Bronchial epithelial cell (primary cell): ENCODE measurements at regions not wholly inside any gene's neighbourhood (a gene's known extent, or its start where the extent isn't known, plus 50 kb on each side); places are given as distances from the start of the nearest gene placed in this dataset.
"Not testable (repeated sequence)": the region's sequence is repeated elsewhere in the genome, so short reads cannot be mapped to it uniquely, and the experiment has no call there.

Experiments used
- DNase-seq: peaks from one replicate; pipeline ENCODE4 v3.0.0-alpha.2; 2010; ENCODE audit warnings: low read depth
- FAIRE-seq: peaks from 2 replicates; lab custom pipeline; 2011; peaks lifted over from hg19 to GRCh38; lab: Jason Lieb, UNC
- H3K27me3 ChIP-seq: 2 replicates; pipeline ENCODE4 v1.5.1; 2011; ENCODE audit warnings: low read length; ENCODE audit not compliant: control insufficient read depth, insufficient read depth
- H3K36me3 ChIP-seq: 2 replicates; pipeline ENCODE4 v1.5.1; 2011; ENCODE audit warnings: low read length; ENCODE audit not compliant: control insufficient read depth, insufficient read depth
- H3K4me3 ChIP-seq: 2 replicates; pipeline ENCODE4 v1.5.1; 2011; ENCODE audit warnings: mild to moderate bottlenecking, low read depth, low read length, control low read depth
- CTCF ChIP-seq: IDR thresholded peaks from 2 replicates; pipeline ENCODE4 v1.5.1; 2011; ENCODE audit warnings: mild to moderate bottlenecking, moderate library complexity, low read length, control low read depth, inconsistent platforms; ENCODE audit not compliant: insufficient read depth, severe bottlenecking

GRCh38 chr2:193141998-193142397 is 947.3 kb upstream of the TMEFF2 start:
- FAIRE-seq = no peak
- H3K4me3 ChIP-seq = no peak overlapping the region
- no peaks in the 10 kb centered on the region for H3K36me3 ChIP-seq
- no peaks in the 10 kb centered on the region for H3K27me3 ChIP-seq
- no peak for DNase-seq
- TF ChIP-seq CTCF = no peak

GRCh38 chr2:193140895-193141294 is 946.2 kb upstream of the TMEFF2 start:
- H3K36me3 ChIP-seq, H3K27me3 ChIP-seq, FAIRE-seq, DNase-seq, H3K4me3 ChIP-seq: not testable (repeated sequence)

GRCh38 chr2:193124815-193125214 is 930.1 kb upstream of the TMEFF2 start:
- Histone ChIP-seq H3K36me3 (no peaks in the 10 kb centered on the region), H3K4me3 (no peak overlapping the region), H3K27me3 (no peaks in the 10 kb centered on the region)
- no peak for TF ChIP-seq CTCF
- DNase-seq (no peak), FAIRE-seq (no peak)

GRCh38 chr2:193114827-193115226 is 920.1 kb upstream of the TMEFF2 start:
- Histone ChIP-seq H3K4me3 (no peak overlapping the region), H3K36me3 (no peaks in the 10 kb centered on the region), H3K27me3 (no peaks in the 10 kb centered on the region)
- TF ChIP-seq CTCF = no peak
- FAIRE-seq (no peak), DNase-seq (no peak)

- H3K4me3 ChIP-seq = no peak overlapping the region
- no peaks in the 10 kb centered on the region for H3K36me3 ChIP-seq
- FAIRE-seq = no peak
- H3K27me3 ChIP-seq = no peaks in the 10 kb centered on the region
- DNase-seq = no peak
- TF ChIP-seq CTCF = no peak
These were observed 918.3 kb upstream of the TMEFF2 start for GRCh38 chr2:193112986-193113385.

GRCh38 chr2:193103064-193103463 is 908.3 kb upstream of the TMEFF2 start:
- no peaks in the 10 kb centered on the region for H3K36me3 ChIP-seq
- H3K27me3 ChIP-seq = no peaks in the 10 kb centered on the region
- H3K4me3 ChIP-seq = no peak overlapping the region
- no peak for FAIRE-seq
- TF ChIP-seq CTCF = no peak
- DNase-seq = peak; percentile 86
